Vagina (tissue), 2 donors: ENCODE measurements at regions not wholly inside any gene's neighbourhood (a gene's known extent, or its start where the extent isn't known, plus 50 kb on each side); places are given as distances from the start of the nearest gene placed in this dataset.
A peak's percentile ranks its signal among the peaks of the same experiment; 100 is the strongest.

Experiments
- CTCF ChIP-seq, 3 experiments: fragments of 450-650 bp in 2 of 3; fragments of 200-600 bp in 1 of 3; sonication (generic) in 1 of 3; IDR thresholded peaks; one replicate each; pipeline ENCODE4 v1.5.1; 2017 to 2019; ENCODE audit warnings: antibody characterized with exemption in 3 of 3, mild to moderate bottlenecking in 2 of 3, moderate library complexity in 2 of 3
- POLR2A ChIP-seq, 2 donors: fragments of 450-650 bp; IDR thresholded peaks; one replicate each; pipeline ENCODE4 v1.6.1; 2017; ENCODE audit warnings: antibody characterized with exemption in 2 of 2, mild to moderate bottlenecking in 2 of 2, moderate library complexity in 2 of 2
- POLR2AphosphoS5 ChIP-seq, 2 donors: sonication (generic); formaldehyde crosslinking; IDR thresholded peaks; one replicate each; pipeline ENCODE4 v1.9.0; 2017; ENCODE audit warnings: antibody characterized with exemption in 2 of 2, mild to moderate bottlenecking in 2 of 2, low read depth in 1 of 2; ENCODE audit not compliant: insufficient read depth in 1 of 2

- TF ChIP-seq CTCF (IDR thresholded peaks at IDR 0.05) (peak in 1 of 3 experiments; percentile 24), POLR2A (IDR thresholded peaks at IDR 0.05) (peak in 1 of 2 donors; percentile 75), POLR2AphosphoS5 (IDR thresholded peaks at IDR 0.05; ENCODE audit: insufficient read depth in 1 of 2, low read depth in 1 of 2) (no peak)
These were observed 70.2 kb downstream of the HFE start for GRCh38 chr6:26157251-26158075.
